LNCAP (cell line): ENCODE measurements at regions not wholly inside any gene's neighbourhood (a gene's known extent, or its start where the extent isn't known, plus 50 kb on each side); places are given as distances from the start of the nearest gene placed in this dataset.

Experiments
- CTCF ChIP-seq: fragments of 450-650 bp; IDR thresholded peaks from 2 replicates; pipeline ENCODE4 v1.5.1; 2017; ENCODE audit warnings: mild to moderate bottlenecking

DNA sequence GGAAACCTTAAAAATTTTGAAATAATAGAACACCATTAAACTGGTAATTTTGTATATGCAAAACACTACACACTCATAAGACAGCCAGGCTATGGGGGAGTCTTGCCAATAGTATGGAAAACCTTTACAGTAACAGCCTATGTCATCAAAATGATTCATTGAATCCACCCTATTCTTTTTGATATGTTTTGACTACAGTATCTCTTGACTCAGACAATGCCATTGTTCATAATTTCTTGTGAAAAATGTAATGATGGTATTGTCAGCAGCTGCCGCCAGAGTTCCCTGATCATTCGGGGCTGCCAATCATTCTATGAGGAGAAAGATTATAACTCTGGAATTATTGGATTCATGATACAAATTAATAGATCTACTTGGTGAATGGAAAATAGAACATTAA, 101.4 kb upstream of the POC5 start:
- TF ChIP-seq CTCF: no peak
